Pulmonary artery endothelial cell (primary cell): ENCODE measurements at regions not wholly inside any gene's neighbourhood (a gene's known extent, or its start where the extent isn't known, plus 50 kb on each side); places are given as distances from the start of the nearest gene placed in this dataset.
"Not testable (repeated sequence)": the region's sequence is repeated elsewhere in the genome, so short reads cannot be mapped to it uniquely, and the experiment has no call there.

Experiments
- DNase-seq: peaks from one replicate; pipeline ENCODE4 v3.0.0-alpha.2; 2011; ENCODE audit warnings: low read depth, low spot score

DNA sequence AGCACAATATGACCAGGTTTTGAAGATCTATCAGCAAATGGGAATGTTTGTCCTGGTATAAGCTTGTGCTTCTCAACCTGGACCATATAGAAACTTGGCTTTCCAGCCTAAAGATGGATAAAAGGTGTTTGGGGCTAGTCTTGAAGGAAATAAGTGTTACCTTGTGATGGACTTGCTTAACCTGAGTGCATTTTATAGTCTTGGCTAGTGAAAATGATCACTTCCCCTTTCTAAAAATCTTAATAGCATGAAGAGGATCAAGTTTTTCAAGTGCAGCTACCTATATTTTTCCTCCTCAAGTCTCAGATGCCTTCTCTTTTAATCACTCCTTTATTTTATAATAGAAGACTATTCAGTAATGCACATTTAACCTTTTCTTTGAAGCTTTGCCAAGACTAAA is 919.8 kb upstream of the SLITRK1 start:
- DNase-seq = no peak

GRCh38 chr13:84784443-84785153 is 902.3 kb upstream of the SLITRK1 start:
- no peak for DNase-seq

DNA sequence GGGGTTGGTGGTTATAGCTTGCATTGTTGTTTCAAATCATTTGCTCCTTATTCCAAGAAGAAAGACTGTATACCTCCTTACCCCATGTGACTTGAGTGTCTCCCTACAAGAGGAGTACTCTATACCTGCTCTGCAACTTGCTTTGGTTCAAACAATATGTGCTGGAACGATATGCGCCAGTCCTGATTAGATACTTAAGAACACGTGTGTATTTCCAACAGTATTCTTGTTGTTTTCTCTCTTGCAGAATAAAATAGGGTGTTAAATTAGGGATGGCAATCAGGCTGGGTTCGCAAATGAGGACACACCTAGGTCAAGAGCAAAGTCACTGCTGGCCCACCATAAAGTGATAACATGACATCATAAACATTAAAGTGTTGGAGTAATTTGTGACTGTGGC is 895.0 kb upstream of the SLITRK1 start:
- no peak for DNase-seq

DNA sequence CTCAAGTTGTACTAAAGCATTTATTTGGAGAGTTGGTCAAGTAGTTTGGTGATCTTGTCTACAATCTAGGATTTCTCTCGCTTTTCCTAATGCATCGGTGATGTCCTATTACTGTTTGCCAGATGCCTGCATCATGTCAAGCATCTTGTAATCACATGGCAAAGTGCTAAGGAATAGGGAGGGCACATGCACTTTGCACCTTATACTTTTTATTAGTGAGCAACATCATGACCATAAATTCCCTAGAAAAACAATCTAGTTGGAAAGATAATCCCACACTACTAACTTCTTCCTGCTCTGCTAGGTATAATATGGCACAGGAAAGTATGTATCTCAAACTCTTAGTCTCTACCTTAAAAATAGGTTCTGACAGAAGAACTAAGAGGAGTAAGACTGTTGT is 894.3 kb upstream of the SLITRK1 start:
- DNase-seq = no peak

DNA sequence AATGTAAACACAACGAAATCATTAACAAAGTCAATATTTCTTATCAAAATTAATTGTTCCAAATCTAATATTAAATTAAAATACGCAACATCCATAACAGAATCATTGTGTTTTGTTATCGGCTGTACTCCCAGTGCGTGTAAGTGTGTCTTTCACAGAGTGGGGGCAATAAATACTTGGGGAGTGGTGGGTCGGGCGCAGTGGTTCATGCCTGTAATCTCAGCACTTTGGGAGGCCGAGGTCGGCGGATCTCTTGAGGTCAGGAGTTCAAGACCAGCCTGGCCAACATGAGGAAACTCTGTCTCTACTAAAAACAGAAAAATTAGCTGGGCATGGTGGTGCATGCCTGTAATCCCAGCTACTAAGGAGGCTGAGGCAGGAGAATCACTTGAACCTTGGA is 893.6 kb upstream of the SLITRK1 start:
- DNase-seq = not testable (repeated sequence)

- DNase-seq = no peak
Observed at GRCh38 chr13:84774111-84774510, 891.8 kb upstream of the SLITRK1 start.

- DNase-seq = no peak
Observed at GRCh38 chr13:84760956-84761355, 878.7 kb upstream of the SLITRK1 start.

DNA sequence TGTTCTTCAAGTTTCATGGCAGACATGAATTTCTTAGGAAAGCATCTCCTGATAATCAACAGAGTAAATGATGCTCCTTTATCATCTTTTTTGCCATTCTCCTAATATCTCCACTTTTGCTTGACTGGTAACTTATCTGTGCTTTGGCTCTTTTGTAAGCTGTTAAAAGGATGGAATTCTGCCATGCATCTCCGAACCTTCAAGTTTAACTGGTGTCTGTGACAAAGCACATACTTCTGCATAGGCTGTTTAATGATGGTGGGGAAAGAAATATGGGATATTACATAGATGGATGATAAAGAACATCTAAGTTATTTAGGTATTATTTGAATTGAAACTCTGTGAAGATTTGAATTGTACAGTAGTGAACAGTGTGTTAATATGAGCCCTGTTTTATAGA is 866.9 kb upstream of the SLITRK1 start:
- no peak for DNase-seq

- no peak for DNase-seq
Observed at GRCh38 chr13:84745051-84745551, 862.8 kb upstream of the SLITRK1 start.

DNA sequence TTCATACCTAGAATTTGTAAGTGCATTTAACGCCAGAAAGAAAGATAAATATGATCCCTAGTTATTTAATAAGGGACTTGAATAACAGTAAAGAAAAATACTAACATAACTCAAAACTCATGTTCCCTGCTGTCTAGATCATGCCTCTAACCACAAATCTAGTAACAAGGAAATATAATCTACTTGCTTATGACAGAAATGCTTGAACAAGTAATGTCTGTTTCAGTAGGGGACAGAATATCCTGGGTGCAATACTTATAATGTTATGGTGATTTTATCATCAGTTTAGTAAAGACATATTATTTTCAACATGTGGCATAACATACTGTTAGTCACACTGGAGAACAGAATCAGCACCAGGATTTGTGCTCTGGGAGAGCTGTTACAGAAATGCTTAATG is 861.9 kb upstream of the SLITRK1 start:
- DNase-seq = no peak

DNA sequence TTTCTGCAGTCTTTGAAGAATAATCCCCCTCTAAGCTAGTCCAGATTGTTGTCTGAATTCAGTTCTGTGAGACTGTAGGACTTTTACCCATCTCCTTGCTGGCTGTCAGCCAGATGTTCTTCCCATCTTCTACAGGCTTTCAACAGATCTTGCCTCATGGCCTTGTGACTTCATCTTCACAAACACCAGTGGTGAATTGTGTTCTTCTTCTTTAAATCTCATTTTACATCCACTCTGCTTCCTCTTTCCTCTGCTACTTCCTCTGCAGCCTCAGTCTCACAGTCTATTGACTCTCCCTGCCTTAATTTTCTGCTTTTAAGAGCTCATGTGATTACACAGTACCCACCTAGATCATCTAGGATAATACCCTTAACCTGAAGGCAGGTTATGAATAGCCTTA is 859.0 kb upstream of the SLITRK1 start:
- no peak for DNase-seq

GRCh38 chr13:84739021-84739420 is 856.7 kb upstream of the SLITRK1 start:
- no peak for DNase-seq

- no peak for DNase-seq
Observed at GRCh38 chr13:84737661-84738060, 855.4 kb upstream of the SLITRK1 start.

- DNase-seq = no peak
Observed at GRCh38 chr13:84730376-84730775, 848.1 kb upstream of the SLITRK1 start.

GRCh38 chr13:84705982-84706710 is 823.9 kb upstream of the SLITRK1 start:
- DNase-seq = no peak

DNA sequence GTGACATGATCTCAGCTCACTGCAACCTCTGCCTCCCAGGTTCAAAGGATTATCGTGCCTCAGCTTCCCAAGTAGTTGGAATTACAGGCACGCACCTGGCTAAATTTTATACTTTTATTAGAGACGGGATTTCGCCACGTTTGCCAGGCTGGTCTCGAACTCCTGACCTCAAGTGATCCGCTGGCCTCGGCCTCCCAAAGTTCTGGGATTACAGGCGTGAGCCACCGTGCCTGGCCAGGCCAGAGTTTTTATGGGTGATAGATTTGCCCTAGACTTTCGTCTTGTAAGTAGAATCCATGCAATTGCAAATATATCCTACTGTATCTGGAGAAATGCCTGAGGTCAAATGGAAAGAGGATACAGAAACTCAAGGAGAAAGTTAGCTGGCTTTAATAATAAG is 819.9 kb upstream of the SLITRK1 start:
- no peak for DNase-seq

DNA sequence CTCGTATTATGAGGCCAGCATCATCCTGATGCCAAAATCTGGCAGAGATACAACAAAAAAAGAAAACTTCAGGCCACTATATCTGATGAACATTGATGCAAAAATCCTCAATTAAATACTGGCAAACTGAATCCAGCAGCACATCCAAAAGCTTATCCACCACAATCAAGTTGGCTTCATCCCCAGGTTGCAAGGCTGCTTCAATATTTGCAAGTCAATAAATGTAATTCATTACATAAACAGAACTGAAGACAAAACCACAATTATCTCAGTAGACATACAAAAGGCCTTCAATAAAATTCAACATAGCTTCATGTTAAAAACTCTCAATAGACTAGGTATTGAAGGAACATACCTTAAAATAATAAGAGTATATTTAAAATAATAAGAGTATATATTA is 815.3 kb upstream of the SLITRK1 start:
- DNase-seq = not testable (repeated sequence)

GRCh38 chr13:84686973-84687372 is 804.7 kb upstream of the SLITRK1 start:
- no peak for DNase-seq

DNA sequence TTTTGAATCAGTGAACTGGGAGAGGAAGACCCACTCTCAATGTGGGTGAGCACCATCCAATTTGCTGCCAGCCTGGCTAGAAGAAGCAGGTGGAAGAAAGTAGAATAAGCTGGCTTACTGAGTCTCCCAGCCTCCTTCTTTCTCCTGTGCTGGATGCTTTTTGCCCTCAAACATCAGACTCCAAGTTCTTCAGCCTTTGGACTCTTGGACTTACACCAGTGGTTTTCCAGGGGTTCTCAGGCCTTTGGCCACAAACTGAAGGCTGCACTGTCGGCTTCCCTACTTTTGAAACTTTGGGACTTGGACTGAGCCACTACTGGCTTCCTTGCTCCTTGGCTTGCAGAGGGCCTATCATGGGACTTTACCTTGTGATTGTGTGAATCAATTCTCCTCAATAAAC is 804.2 kb upstream of the SLITRK1 start:
- no peak for DNase-seq

- DNase-seq = no peak
Observed at GRCh38 chr13:84684804-84685203, 802.5 kb upstream of the SLITRK1 start.

DNA sequence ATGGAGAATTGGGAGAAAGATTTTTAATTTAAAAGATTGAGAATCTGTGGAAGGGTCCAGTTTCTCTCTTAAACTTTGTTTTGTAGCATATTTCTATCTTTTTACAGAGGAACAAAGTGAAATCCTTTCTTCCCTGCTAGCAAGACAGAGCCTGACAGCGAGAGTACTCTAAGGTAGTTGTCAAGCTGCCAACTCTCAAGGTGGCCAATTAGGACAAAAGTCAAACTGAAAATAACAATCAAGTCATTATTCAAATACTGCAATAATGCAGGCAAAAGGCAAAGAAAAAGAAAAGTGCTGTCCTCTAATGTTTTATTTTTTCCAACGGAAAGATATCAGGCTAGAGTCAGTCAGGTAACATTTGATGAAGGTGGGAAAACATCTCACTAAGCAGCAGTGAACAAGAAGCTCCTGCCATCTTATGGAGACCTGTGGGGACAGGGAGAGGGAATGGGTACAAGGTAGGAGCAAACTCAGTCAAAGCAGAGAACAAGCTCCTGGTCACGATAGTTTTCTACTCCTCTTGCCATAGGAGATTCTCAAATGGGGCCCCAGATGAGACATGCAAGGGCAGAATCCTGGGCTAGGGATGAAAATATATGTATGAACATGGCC is 801.9 kb upstream of the SLITRK1 start:
- no peak for DNase-seq

DNA sequence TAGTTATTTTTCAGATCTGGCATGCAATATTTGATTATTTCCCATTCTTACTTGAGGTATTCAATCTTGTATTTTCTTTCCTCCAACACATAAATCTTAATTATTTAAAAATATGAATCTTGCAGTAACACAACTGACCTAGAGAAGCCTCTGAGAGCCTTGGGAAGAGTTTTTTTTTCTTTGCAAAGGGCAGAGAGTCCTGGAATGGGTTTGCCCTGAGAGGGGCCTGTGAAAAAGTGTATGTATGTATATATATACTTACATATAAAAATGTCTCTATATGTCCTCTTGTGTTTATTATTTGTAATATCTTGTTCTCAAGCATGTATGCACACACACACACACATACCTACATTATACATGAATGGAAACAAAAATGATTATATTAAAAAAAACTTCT is 801.2 kb upstream of the SLITRK1 start:
- no peak for DNase-seq

GRCh38 chr13:84677836-84678235 is 795.6 kb upstream of the SLITRK1 start:
- DNase-seq = no peak
